ENCODE measurements at regions not wholly inside any gene's neighbourhood (a gene's known extent, or its start where the extent isn't known, plus 50 kb on each side); places are given as distances from the start of the nearest gene placed in this dataset.
"Not testable (repeated sequence)": the region's sequence is repeated elsewhere in the genome, so short reads cannot be mapped to it uniquely, and the experiment has no call there.

DNA sequence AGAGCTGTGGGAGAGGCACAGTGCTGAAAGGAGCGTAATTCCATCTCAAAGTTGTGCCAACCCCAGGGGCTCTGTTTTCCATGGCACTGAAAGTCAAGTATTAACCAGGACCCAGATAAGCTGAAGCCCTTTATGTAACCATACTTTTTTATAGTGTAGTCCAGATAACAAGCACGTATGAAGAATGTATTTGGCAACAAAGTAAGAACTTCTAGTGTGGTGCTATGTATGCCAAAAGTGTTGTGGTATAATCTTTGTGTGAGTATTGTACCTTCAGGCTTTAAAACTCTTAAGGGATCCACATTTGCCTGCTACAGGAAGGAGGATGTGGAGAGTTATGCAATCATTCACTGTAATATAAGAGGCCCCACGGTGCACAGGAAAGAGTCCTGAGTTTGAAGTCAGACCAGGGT lies 129.4 kb downstream of the IBTK start:
- no peak for DNase-seq

DNA sequence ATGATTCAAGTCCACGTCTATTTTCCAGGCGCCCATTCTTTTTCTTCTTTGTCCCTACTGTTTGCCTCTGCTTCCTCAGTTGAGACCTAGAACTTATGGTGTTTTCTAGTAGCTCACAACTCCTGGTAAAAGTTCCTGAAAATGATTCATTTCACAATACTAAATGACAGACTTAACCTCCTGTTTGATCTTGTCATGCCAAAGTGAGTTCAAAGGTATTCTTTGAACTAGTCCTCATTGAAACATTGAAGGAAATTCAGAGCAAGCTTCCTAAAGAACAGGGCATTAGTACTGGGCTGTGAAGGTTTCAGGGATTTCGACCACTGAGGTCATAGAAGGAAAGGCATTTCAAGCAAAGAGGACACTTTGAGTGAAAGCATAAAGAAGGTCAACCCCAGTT lies 132.8 kb downstream of the IBTK start:
- DNase-seq, result no peak

- DNase-seq, result no peak
These were observed 134.3 kb downstream of the IBTK start for GRCh38 chr6:82113231-82113630.

- DNase-seq, result no peak
These were observed 135.7 kb downstream of the IBTK start for GRCh38 chr6:82111818-82112217.

DNA sequence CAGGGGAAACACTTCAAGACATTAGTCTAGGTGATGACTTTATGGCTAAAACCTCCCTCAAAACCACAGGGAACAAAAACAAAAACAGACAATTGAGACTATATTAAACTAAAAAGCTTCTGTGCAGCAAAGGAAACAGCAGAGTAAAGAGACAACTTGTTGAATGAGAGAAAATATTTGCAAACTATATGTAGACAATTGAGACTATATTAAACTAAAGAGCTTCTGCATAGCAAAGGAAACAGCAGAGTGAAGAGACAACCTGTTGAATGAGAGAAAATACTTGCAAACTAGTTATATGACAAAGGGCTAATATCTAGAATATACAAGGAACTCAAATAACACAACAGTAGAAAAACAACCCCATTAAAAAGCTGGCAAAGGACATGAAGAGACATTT lies 136.4 kb downstream of the IBTK start:
- no peak for DNase-seq

GRCh38 chr6:82103171-82103570 lies 144.4 kb downstream of the IBTK start:
- DNase-seq, result not testable (repeated sequence)

DNA sequence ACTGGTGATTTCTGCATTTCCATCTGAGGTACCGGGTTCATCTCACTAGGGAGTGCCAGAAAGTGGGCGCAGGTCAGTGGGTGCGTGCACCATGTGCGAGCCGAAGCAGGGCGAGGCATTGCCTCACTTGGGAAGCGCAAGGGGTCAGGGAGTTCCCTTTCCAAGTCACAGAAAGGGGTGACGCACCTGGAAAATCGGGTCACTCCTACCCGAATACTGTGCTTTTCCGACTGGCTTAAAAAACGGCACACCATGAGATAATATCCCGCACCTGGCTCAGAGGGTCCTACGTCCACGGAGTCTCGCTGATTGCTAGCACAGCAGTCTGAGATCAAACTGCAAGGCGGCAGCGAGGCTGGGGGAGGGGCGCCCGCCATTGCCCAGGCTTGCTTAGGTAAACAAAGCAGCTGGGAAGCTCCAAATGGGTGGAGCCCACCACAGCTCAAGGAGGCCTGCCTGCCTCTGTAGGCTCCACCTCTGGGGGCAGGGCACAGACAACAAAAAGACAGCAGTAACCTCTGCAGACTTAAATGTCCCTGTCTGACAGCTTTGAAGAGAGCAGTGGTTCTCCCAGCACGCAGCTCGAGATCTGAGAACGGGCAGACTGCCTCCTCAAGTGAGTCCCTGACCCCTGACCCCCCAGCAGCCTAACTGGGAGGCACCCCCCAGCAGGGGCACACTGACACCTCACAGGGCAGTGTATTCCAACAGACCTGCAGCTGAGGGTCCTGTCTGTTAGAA lies 146.0 kb downstream of the IBTK start:
- DNase-seq, result not testable (repeated sequence)

DNA sequence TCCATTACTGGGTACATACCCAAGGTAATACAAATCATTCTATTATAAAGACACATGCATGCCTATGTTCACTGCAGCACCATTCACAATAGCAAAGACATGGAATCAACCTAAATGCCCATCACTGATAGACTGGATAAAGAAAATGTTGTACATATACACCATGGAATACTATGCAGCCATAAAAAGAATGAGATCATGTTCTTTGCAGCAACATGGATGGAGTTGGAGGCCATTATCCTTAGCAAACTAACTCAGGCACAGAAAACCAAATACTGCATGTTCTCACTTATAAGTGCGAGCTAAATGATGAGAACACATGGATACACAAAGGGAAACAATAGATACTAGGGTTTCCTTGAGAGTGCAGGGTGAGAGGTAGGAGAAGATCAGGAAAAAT lies 146.8 kb downstream of the IBTK start:
- DNase-seq, result not testable (repeated sequence)

- DNase-seq, result peak; percentile 32
These were observed 149.9 kb downstream of the IBTK start for GRCh38 chr6:82097676-82098075.

DNA sequence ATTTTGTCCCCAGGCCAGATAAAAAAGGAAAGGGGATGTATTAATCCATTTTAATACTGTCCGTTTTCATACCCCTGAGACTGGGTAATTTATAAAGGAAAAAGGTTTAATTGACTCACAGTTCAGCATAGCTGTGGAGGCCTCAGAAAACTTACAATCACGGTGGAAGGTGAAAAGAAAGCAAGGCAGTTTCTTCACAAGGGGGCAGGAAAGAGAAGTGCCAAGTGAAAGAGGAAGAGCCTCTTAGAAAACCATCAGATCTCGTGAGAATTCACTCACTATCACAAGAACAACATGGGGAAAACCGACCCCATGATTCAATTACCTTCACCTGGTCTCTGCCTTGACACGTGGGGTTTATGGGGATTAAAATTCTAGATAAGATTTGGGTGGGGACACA lies 152.5 kb downstream of the IBTK start:
- no peak for DNase-seq

DNA sequence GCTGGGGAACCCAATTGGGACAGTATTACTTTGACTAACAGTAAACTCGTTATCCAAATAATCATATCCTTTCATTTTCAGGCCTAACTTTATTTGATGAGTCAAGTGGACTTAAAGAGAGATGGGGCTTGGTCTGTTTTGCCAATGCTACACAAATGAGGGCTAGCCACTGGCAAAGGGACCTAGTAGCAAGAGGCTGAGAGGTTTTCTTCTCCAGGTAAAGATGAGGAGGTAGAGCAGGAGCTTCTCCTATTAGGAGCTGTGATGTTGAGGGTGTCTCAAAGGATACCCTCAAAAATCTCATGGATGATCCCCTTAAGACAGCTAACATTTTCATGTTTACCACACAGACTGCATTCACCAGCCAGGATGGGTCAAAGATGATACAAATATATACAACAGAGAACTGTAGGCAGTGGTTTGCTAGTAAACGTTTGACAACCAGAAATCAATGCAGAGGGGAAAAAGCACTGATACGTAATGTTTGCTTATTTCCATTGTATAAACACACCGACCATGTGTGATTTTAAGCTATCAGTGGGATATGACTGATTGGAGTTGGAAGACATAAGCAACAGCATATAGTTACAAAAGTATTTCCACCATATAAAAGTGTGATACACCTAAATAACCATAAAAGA lies 153.3 kb downstream of the IBTK start:
- no peak for DNase-seq

DNA sequence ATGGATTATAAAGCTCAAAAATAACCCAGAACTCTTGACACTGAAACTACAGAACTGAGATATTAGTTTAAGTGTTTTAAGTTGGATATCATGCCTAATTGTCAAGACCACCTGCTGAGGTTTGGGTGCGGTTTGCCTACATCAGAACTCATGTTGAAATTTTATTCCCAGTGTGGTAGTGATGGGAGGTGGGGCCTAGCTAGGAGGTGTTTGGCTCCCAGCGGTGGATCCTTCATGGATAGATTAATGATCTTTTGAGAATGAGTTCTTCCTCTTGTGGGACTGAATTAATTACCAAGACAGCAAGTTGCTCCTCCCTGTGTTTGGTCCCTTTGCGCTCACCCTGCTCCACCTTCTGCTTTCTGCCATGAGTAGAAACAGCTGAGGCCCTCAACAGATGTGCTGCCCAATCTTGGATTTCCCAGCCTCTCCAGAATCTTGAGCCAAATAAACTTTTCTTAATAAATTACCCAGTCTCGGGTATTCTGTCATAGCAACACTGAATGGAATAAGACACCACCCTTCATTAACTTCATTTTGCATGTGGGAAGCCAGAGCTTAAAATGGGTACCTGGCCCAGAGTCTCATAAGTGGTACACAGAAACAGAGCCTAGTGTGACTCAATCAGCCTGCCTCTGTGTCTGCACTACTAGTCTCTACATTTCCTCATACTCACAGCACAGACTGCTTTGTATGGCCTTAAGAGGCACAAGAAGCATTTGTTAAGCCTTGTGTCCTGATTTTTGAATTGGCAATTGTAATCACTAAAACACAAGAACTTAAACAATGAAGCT lies 158.4 kb downstream of the IBTK start:
- no peak for DNase-seq

DNA sequence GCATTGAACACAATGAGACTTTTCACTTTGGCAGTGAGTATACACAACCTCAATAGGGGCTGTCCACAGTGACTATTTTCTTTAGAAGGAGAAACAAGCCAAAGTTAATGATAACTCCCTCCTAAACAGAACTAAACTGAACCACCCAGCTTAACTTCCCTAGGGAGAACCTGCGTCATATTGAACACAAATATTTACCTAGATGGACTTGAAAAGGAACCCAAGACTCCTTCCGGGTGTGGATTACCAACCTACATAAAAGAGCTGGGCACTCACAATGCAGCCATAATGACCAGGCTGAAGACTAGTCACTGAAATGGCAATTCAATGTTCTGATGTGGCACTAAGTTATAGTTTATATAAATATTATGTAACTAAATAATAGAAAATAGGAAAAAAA lies 160.6 kb downstream of the IBTK start:
- no peak for DNase-seq

- no peak for DNase-seq
These were observed 161.8 kb downstream of the IBTK start for GRCh38 chr6:82085701-82086100.

DNA sequence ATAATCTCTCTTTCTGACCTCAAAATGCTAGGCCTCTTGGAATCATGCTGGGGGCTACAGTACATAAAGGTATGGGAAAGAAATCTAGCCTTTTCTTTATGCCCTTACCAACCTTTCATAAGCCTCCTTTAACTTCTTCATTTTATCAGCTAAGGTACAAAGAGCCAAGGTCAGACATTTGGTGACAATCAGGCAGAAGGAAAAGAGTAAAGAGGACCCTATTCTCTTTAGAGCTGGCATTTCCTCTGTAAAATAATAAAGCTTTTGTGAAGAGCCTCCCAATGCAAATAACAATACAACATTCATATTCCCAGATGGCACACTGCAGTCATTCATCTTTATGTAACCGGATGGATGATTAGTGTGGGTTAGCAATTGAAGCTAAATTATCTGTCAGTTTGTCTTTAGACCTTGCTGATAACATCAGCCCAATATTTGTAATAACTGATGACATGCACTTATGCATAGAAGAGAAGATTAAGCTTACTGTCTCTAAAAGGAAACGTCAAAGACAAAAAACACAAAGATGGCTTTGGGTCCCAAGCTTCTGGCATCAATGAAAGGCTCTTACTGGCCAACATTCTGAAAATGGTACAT lies 163.1 kb downstream of the IBTK start:
- DNase-seq, result no peak

DNA sequence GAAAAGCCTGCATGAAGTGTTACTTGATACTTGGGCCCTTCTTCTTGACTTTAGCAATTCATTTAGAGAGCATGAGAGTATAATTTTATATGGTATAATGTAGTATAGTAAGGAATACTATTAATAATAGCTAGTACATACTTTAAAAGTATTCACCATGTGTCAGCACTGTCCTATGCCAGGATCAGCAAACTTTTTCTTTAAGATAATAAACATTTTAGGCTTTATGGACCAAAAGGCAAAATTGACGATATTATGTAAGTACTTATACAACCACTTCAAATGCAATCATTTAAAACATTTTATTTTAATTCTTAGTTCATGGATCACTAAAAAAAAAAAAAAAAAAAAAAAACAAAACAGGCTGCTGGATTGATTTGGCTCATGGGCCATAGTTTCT lies 163.9 kb downstream of the IBTK start:
- DNase-seq, result no peak

GRCh38 chr6:82080767-82081166 lies 166.8 kb downstream of the IBTK start:
- no peak for DNase-seq

GRCh38 chr6:82078286-82078908 lies 169.1 kb downstream of the IBTK start:
- DNase-seq, result no peak

- no peak for DNase-seq
These were observed 170.6 kb downstream of the IBTK start for GRCh38 chr6:82076916-82077315.

DNA sequence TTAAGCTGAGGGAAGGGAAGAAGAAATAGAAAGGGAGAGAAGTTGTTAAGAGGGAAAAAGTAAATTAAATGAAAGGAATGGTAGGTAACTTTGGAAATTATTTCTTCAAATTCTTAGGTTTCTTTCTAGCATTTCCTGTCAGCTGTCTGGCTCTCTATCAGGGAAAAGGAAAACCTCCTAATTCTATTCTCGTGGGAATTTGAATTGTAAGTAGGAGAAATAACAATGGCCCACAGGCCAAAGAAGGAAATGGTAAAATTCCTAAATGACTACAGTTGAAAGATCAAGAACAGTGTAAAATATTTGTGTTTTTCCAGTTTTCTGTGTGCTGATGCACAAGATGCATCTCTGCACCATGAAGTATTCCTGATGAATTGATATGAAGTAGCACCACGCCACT lies 173.0 kb downstream of the IBTK start:
- DNase-seq, result no peak

- DNase-seq, result peak; percentile 39
These were observed 174.1 kb downstream of the IBTK start for GRCh38 chr6:82073484-82073883.

DNA sequence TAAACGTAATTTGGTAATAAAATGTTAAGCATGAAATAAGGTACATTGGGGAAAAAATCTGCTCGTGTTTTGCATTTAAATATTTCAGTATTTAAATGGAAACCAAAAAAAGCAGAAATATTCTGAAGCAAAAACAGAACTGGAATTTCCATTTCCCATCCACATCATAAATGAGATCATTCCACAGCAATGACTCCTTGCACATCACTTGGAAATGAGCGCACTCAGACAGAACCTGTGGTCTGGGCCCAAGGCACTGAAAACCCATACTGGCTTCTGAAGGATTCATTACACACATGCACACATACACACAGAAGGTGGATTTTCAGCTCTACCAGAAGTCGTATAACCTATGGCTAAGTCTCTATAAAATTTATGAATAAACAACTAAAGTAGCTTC lies 174.8 kb downstream of the IBTK start:
- DNase-seq, result no peak

- DNase-seq, result peak; percentile 91
These were observed 175.4 kb downstream of the IBTK start for GRCh38 chr6:82072121-82072521.

All from COR-L47 (cell line).